WTC11 (cell line): ENCODE measurements at regions not wholly inside any gene's neighbourhood (a gene's known extent, or its start where the extent isn't known, plus 50 kb on each side); places are given as distances from the start of the nearest gene placed in this dataset.
"Not testable (repeated sequence)": the region's sequence is repeated elsewhere in the genome, so short reads cannot be mapped to it uniquely, and the experiment has no call there.

ENCODE experiments used
- ATAC-seq: fragments of 200-7000 bp; cut with Tn5 transposase; 2 replicates; pipeline ENCODE4 v1.10.0; 2021; ENCODE audit warnings: mild to moderate bottlenecking, moderate library complexity
- CTCF ChIA-PET: fragments of 300-600 bp; sonication (Branson Sonifier 250); formaldehyde crosslinking; loops from one replicate; lab custom pipeline; 2021; ENCODE audit warnings: antibody characterized with exemption; lab: Charles Lee
- POLR2A ChIA-PET: fragments of 350-600 bp; sonication (Branson Sonifier 250); formaldehyde crosslinking; loops from one replicate; lab custom pipeline; 2021; ENCODE audit warnings: antibody characterized with exemption; lab: Charles Lee
- DNase-seq: peaks from one replicate; pipeline ENCODE4 v3.0.0; 2021; ENCODE audit warnings: low spot score
- H3K27ac Mint-ChIP-seq: 2 replicates; pipeline ENCODE4 v1.8.0; 2021; ENCODE audit warnings: mixed read lengths
- H3K27me3 Mint-ChIP-seq: 2 replicates; pipeline ENCODE4 v1.8.0; 2021; ENCODE audit warnings: low read depth, mild to moderate bottlenecking, moderate library complexity, mixed read lengths
- H3K36me3 Mint-ChIP-seq: 2 replicates; pipeline ENCODE4 v1.8.0; 2021; ENCODE audit warnings: mixed read lengths
- H3K4me1 Mint-ChIP-seq: 2 replicates; pipeline ENCODE4 v1.8.0; 2022; ENCODE audit warnings: mixed read lengths
- H3K4me3 Mint-ChIP-seq: 2 replicates; pipeline ENCODE4 v1.8.0; 2021; ENCODE audit warnings: mild to moderate bottlenecking, moderate library complexity, mixed read lengths
- H3K9me3 Mint-ChIP-seq: 2 replicates; pipeline ENCODE4 v1.8.0; 2021; ENCODE audit warnings: mixed read lengths
- ATF1 ChIP-seq: sonication (generic); formaldehyde crosslinking; IDR thresholded peaks from 2 replicates; pipeline ENCODE4 v1.8.1; 2023; ENCODE audit warnings: mild to moderate bottlenecking, moderate library complexity, missing genetic modification reagents
- CBFB ChIP-seq: sonication (generic); formaldehyde crosslinking; IDR thresholded peaks from 2 replicates; pipeline ENCODE4 v1.8.1; 2022; ENCODE audit warnings: mild to moderate bottlenecking, low read depth, missing genetic modification reagents
- ELF4 ChIP-seq: sonication (generic); formaldehyde crosslinking; IDR thresholded peaks from 2 replicates; pipeline ENCODE4 v1.8.1; 2022; ENCODE audit warnings: low read depth, mild to moderate bottlenecking, moderate library complexity, missing genetic modification reagents
- ESRRA ChIP-seq: sonication (generic); formaldehyde crosslinking; IDR thresholded peaks from 2 replicates; pipeline ENCODE4 v1.8.1; 2022; ENCODE audit warnings: mild to moderate bottlenecking, missing genetic modification reagents, borderline replicate concordance
- FOXJ3 ChIP-seq: sonication (generic); formaldehyde crosslinking; IDR thresholded peaks from 2 replicates; pipeline ENCODE4 v1.9.0; 2021; ENCODE audit warnings: missing genetic modification reagents, mild to moderate bottlenecking, borderline replicate concordance
- NFATC4 ChIP-seq: fragments of 250-450 bp; sonication (Bioruptor Pico); IDR thresholded peaks from 2 replicates; pipeline ENCODE4 v1.9.0; 2021; ENCODE audit warnings: mild to moderate bottlenecking
- TF ChIP-seq, protein P1 (sequence below): sonication (generic); formaldehyde crosslinking; conservative IDR thresholded peaks from 2 replicates; pipeline ENCODE4 v1.8.1; 2022; ENCODE audit warnings: mild to moderate bottlenecking, missing genetic modification reagents
- TF ChIP-seq, protein P2 (sequence below): sonication (generic); formaldehyde crosslinking; IDR thresholded peaks from 2 replicates; pipeline ENCODE4 v1.8.0; 2023; ENCODE audit warnings: missing genetic modification reagents
- TF ChIP-seq, protein P3 (sequence below): sonication (generic); formaldehyde crosslinking; IDR thresholded peaks from 2 replicates; pipeline ENCODE4 v1.8.0; 2022; ENCODE audit warnings: missing genetic modification reagents
- TF ChIP-seq, protein P4 (sequence below): sonication (generic); formaldehyde crosslinking; IDR thresholded peaks from 2 replicates; pipeline ENCODE4 v1.8.1; 2022; ENCODE audit warnings: mild to moderate bottlenecking, moderate library complexity, missing genetic modification reagents

DNA sequence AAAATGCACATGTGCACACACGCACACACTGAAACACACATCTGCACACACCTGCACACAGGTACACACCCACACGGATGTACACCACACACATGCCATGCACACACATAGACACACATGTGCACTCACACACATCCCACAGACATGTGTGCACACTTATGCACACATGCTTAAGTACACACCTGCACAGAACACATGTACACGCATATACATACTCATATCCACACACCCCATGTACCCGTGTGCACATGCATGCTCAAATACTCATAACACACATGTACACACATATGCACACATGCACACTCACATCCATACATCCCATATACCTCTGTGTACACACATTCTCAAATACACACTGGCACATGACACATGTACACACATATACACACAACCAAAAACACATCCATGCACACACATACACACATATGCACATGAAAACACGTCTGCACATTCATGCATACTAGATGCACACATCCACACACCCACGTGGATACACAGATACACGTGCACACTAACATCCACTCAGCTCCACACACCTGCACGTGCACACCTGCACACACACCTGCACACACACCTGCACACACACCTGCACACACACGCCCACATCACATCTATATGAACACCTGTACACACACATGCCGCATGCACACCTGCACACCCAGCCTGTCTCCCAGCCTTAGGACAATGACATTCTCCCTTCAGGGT lies 336.7 kb downstream of the ADGRD1 start:
- CTCF ChIA-PET, result no interaction called here
- Mint-ChIP-seq H3K27me3 (no peaks in the 10 kb centered on the region), H3K4me3 (no peak overlapping the region), H3K27ac (no peak overlapping the region), H3K4me1 (peaks cover 5% of the 10 kb centered on the region), H3K9me3 (peaks cover 5% of the 10 kb centered on the region; the same call in 1 of the 2 replicates), H3K36me3 (no peaks in the 10 kb centered on the region)
- no peak for TF ChIP-seq ESRRA
- no peak for TF ChIP-seq CBFB (CRISPR knock-in tag)
- TF ChIP-seq ATF1 (CRISPR knock-in tag), result no peak
- TF ChIP-seq NFATC4 (CRISPR knock-in tag), result no peak
- TF ChIP-seq, protein P1, sequence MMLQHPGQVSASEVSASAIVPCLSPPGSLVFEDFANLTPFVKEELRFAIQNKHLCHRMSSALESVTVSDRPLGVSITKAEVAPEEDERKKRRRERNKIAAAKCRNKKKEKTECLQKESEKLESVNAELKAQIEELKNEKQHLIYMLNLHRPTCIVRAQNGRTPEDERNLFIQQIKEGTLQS (CRISPR knock-in tag), result no peak
- TF ChIP-seq, protein P2, sequence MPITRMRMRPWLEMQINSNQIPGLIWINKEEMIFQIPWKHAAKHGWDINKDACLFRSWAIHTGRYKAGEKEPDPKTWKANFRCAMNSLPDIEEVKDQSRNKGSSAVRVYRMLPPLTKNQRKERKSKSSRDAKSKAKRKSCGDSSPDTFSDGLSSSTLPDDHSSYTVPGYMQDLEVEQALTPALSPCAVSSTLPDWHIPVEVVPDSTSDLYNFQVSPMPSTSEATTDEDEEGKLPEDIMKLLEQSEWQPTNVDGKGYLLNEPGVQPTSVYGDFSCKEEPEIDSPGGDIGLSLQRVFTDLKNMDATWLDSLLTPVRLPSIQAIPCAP, result no peak
- TF ChIP-seq, protein P3, sequence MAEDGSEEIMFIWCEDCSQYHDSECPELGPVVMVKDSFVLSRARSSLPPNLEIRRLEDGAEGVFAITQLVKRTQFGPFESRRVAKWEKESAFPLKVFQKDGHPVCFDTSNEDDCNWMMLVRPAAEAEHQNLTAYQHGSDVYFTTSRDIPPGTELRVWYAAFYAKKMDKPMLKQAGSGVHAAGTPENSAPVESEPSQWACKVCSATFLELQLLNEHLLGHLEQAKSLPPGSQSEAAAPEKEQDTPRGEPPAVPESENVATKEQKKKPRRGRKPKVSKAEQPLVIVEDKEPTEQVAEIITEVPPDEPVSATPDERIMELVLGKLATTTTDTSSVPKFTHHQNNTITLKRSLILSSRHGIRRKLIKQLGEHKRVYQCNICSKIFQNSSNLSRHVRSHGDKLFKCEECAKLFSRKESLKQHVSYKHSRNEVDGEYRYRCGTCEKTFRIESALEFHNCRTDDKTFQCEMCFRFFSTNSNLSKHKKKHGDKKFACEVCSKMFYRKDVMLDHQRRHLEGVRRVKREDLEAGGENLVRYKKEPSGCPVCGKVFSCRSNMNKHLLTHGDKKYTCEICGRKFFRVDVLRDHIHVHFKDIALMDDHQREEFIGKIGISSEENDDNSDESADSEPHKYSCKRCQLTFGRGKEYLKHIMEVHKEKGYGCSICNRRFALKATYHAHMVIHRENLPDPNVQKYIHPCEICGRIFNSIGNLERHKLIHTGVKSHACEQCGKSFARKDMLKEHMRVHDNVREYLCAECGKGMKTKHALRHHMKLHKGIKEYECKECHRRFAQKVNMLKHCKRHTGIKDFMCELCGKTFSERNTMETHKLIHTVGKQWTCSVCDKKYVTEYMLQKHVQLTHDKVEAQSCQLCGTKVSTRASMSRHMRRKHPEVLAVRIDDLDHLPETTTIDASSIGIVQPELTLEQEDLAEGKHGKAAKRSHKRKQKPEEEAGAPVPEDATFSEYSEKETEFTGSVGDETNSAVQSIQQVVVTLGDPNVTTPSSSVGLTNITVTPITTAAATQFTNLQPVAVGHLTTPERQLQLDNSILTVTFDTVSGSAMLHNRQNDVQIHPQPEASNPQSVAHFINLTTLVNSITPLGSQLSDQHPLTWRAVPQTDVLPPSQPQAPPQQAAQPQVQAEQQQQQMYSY (CRISPR knock-in tag), result no peak
- no peak for TF ChIP-seq ELF4 (CRISPR knock-in tag)
- TF ChIP-seq FOXJ3, result no peak
- TF ChIP-seq, protein P4, sequence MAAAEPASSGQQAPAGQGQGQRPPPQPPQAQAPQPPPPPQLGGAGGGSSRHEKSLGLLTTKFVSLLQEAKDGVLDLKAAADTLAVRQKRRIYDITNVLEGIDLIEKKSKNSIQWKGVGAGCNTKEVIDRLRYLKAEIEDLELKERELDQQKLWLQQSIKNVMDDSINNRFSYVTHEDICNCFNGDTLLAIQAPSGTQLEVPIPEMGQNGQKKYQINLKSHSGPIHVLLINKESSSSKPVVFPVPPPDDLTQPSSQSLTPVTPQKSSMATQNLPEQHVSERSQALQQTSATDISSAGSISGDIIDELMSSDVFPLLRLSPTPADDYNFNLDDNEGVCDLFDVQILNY (CRISPR knock-in tag), result no peak
- no peak for DNase-seq
- no peak for ATAC-seq
- POLR2A ChIA-PET, result no interaction called here

DNA sequence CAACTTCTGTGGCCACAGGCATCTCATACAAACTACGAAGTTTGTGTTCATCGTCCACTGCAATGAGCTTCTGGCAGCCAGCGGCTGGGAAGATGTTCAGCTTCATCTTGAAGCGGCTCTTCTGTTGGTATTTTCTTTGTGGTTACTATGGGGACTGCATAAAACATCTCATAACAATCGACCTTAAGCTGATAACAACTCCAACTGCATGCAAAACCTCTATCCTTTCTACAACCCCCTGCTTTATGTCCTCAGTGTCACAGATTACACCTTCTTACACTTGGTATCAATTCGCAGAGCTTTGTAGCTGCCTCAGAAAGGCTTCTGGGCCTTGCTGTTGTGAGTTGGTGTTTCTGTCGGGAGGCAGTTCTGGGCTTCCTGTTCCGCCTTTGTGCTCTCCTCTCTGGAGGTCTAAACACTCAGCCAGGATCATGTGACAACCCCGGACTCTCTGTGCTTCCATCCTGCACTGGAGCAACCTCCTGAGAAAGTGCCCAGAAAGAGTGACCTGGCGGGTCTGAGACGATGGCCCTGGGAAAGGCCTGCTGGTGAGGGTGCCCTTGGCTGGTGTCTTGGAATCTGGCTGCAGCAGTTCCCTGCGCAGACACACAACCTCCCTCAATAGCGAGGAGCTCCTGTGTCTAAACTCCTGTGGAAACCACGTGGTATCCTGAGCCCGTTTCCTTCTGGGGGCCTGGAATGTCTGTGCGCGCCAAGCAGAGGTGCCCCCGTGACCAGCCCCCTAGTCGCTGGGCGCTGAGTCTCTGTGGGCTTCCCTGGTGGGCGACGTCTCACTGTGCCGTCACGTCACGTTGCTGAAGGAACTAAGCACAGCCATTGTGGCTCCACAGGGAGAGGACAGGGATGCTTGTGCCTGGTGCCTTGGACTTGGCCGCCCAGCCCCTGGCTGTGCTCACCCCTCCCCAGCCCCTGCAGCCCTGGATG lies 339.6 kb downstream of the ADGRD1 start:
- ATAC-seq, H3K27me3 Mint-ChIP-seq, H3K9me3 Mint-ChIP-seq, H3K4me3 Mint-ChIP-seq, H3K36me3 Mint-ChIP-seq, H3K27ac Mint-ChIP-seq, POLR2A ChIA-PET, DNase-seq, H3K4me1 Mint-ChIP-seq: not testable (repeated sequence)
- CTCF ChIA-PET, result interaction anchor here (0.6 kb wide), 1 partner anchor 681 kb away, joined by 3 read pairs; no protein-coding TSS in a partner anchor

DNA sequence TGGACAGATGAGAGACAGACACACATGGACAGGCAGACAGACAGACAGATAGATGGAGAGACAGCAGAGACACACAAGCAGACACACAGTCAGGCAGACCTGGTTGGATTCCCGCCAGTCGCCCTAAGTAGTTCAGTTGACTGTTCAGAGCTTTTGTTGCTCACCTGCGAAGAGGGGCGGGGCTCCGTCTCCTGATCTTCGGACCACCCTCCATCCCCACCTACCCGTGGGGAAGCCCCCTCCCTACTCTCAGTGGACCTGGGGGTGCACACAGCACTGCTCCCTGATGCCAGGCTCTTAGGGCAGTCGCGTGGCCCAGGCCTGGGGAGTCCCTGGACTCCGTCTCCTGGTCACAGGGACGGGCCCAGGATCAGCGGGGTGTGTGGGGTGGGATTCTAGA lies 341.0 kb downstream of the ADGRD1 start:
- CTCF ChIA-PET, H3K4me3 Mint-ChIP-seq, DNase-seq, H3K27me3 Mint-ChIP-seq, H3K9me3 Mint-ChIP-seq, H3K27ac Mint-ChIP-seq, POLR2A ChIA-PET, H3K36me3 Mint-ChIP-seq, H3K4me1 Mint-ChIP-seq, ATAC-seq: not testable (repeated sequence)

DNA sequence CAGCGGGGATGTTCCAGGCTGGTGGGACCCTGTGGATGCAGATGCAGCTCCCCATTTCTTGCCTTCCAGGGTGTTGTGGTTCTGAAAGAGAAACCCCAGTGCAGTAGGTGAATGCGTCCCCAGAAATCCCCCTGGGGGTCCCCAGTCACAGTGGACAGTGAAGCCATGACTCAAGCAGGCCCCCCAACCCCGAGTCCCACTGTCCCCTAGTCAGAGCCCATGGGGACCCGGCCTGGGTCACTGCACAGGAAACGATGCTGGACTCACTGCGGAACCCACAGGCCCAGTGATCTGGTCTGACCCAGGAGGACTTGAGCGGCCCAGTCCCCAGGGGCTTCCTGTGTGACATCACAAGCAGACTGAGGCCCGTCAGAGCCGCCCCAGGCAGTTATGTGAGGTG lies 341.4 kb downstream of the ADGRD1 start:
- ATAC-seq, POLR2A ChIA-PET, H3K4me3 Mint-ChIP-seq, H3K4me1 Mint-ChIP-seq, H3K27me3 Mint-ChIP-seq, H3K36me3 Mint-ChIP-seq, H3K27ac Mint-ChIP-seq, CTCF ChIA-PET, H3K9me3 Mint-ChIP-seq, DNase-seq: not testable (repeated sequence)

DNA sequence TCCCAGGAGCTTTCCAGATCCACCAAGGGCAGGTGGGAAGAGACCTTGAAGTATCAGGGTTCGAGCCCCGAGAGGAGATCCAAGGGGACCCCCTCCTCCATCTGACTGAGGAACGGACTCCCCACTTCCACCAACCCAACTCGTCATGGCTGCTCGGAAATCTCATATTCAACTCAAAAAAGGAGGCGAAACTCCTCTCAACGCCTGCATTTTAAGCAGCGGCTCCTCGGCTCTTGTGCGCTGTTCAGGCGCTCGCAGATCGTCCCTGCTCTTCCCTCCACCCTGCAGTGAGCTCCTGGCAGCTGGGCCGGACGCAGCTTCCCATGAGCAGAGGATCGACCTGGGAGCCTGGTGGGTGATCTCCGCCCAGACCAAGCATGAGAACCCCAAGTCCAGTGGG lies 341.9 kb downstream of the ADGRD1 start:
- H3K4me1 Mint-ChIP-seq, DNase-seq, H3K9me3 Mint-ChIP-seq, POLR2A ChIA-PET, ATAC-seq, CTCF ChIA-PET, H3K36me3 Mint-ChIP-seq, H3K4me3 Mint-ChIP-seq, H3K27ac Mint-ChIP-seq, H3K27me3 Mint-ChIP-seq: not testable (repeated sequence)

DNA sequence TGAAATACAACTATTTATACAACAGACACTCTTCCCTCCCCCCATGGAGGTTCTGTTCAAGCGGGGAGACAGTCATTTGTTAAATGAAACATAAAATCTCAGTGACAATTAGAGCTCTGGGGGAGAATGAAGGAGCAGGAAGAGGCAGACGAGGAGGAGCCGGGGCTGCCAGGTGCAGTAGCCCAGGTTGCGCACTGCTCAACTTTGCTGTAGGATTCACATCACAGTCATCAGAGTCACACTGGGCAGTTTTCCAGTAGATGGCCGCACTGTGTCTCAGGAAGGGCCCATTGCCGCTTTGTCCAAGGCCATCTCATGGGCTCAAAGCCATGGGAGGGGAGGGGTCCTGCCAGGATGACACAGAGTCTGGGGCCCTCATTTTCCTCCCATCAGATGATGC lies 342.4 kb downstream of the ADGRD1 start:
- H3K4me1 Mint-ChIP-seq, CTCF ChIA-PET, H3K4me3 Mint-ChIP-seq, DNase-seq, H3K36me3 Mint-ChIP-seq, ATAC-seq, POLR2A ChIA-PET, H3K9me3 Mint-ChIP-seq, H3K27me3 Mint-ChIP-seq: not testable (repeated sequence)
- peak overlapping the region; percentile 65; the same call in 1 of the 2 replicates for H3K27ac Mint-ChIP-seq

DNA sequence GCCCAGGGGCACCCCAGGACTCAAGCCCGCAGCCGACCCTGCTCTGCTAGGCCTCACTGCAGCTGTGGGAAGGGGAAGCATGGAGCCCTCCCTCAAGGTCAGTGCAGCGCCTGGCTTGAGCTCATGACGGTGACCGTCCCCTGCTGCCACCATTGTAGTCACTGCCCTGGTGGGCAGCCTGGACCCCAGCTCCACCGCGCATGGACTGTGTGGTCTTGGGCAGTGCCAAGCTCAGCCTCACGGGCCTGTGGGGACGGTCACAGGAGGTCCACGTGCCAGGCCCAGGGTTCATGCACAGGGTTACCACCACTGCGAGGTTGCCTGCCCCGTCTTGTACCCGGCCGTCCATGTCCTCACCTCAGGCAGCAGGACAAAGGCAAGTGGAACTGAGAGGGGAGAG lies 342.9 kb downstream of the ADGRD1 start:
- H3K9me3 Mint-ChIP-seq, H3K4me1 Mint-ChIP-seq, ATAC-seq, H3K36me3 Mint-ChIP-seq, H3K27me3 Mint-ChIP-seq, DNase-seq, H3K4me3 Mint-ChIP-seq, CTCF ChIA-PET, H3K27ac Mint-ChIP-seq, POLR2A ChIA-PET: not testable (repeated sequence)
